ENCODE measurements at regions not wholly inside any gene's neighbourhood (a gene's known extent, or its start where the extent isn't known, plus 50 kb on each side); places are given as distances from the start of the nearest gene placed in this dataset.

- H3K36me3 ChIP-seq (ENCODE audit: control insufficient read depth in 4 of 4, insufficient read depth in 4 of 4, low read length in 4 of 4): no peaks in the 10 kb centered on the region
- no peak overlapping the region for H3K27ac ChIP-seq (ENCODE audit: low read depth in 1 of 2, low read length in 1 of 2)
- H3K27me3 ChIP-seq (ENCODE audit: control insufficient read depth in 3 of 3, insufficient read depth in 3 of 3, low read length in 2 of 3): no peaks in the 10 kb centered on the region
- H3K9ac ChIP-seq (ENCODE audit: insufficient read depth in 1 of 2, low read length in 2 of 2): no peak overlapping the region
- peaks cover 0 to 6% (median 2%) of the 10 kb centered on the region in 5 donors for H3K4me1 ChIP-seq (ENCODE audit: control insufficient read depth in 5 of 5, insufficient read depth in 5 of 5, low read length in 5 of 5)
- no peaks in the 10 kb centered on the region for H3K9me3 ChIP-seq (ENCODE audit: control insufficient read depth in 4 of 4, insufficient read depth in 3 of 4, low read length in 3 of 4)
- DNase-seq (no peak), ATAC-seq (ENCODE audit: insufficient read depth, low FRiP score) (no peak)
- no peak for TF ChIP-seq CTCF (IDR thresholded peaks at IDR 0.05; ENCODE audit: control extremely low read depth, extremely low read depth)
- H3K4me3 ChIP-seq: no peak overlapping the region
- WGBS, 2 donors: 77 to 86% methylated on average over 3 of the region's 3 CpGs
Measured at GRCh38 chr7:54940748-54941147, 78.1 kb upstream of the EGFR start.

- no peaks in the 10 kb centered on the region for H3K9me3 ChIP-seq (ENCODE audit: control insufficient read depth in 4 of 4, insufficient read depth in 3 of 4, low read length in 3 of 4)
- peak; percentile 58 for ATAC-seq (ENCODE audit: insufficient read depth, low FRiP score)
- H3K9ac ChIP-seq (ENCODE audit: insufficient read depth in 1 of 2, low read length in 2 of 2): no peak overlapping the region
- H3K27me3 ChIP-seq (ENCODE audit: control insufficient read depth in 3 of 3, insufficient read depth in 3 of 3, low read length in 2 of 3): no peaks in the 10 kb centered on the region
- H3K4me1 ChIP-seq (ENCODE audit: control insufficient read depth in 5 of 5, insufficient read depth in 5 of 5, low read length in 5 of 5): peaks cover 0 to 6% (median 2%) of the 10 kb centered on the region in 5 donors
- H3K4me3 ChIP-seq: no peak overlapping the region
- DNase-seq: peak in 2 of 3 donors; percentile 72 to 88
- H3K36me3 ChIP-seq (ENCODE audit: control insufficient read depth in 4 of 4, insufficient read depth in 4 of 4, low read length in 4 of 4): no peaks in the 10 kb centered on the region
- H3K27ac ChIP-seq (ENCODE audit: low read depth in 1 of 2, low read length in 1 of 2): peak overlapping the region in 1 of 2 donors; percentile 63
- TF ChIP-seq CTCF (IDR thresholded peaks at IDR 0.05; ENCODE audit: control extremely low read depth, extremely low read depth): no peak
- WGBS, 2 donors: 50 to 76% methylated on average over 3 of the region's 3 CpGs
Measured at GRCh38 chr7:54944179-54944578, 74.6 kb upstream of the EGFR start.

- no peaks in the 10 kb centered on the region for H3K27me3 ChIP-seq (ENCODE audit: control insufficient read depth in 3 of 3, insufficient read depth in 3 of 3, low read length in 2 of 3)
- H3K9me3 ChIP-seq (ENCODE audit: control insufficient read depth in 4 of 4, insufficient read depth in 3 of 4, low read length in 3 of 4): no peaks in the 10 kb centered on the region
- no peak for TF ChIP-seq CTCF (IDR thresholded peaks at IDR 0.05; ENCODE audit: control extremely low read depth, extremely low read depth)
- H3K9ac ChIP-seq (ENCODE audit: insufficient read depth in 1 of 2, low read length in 2 of 2): no peak overlapping the region
- no peak for DNase-seq
- H3K4me3 ChIP-seq: no peak overlapping the region
- H3K36me3 ChIP-seq (ENCODE audit: control insufficient read depth in 4 of 4, insufficient read depth in 4 of 4, low read length in 4 of 4): no peaks in the 10 kb centered on the region
- WGBS, 2 donors: 68% methylated on average over 2 of the region's 2 CpGs
- H3K27ac ChIP-seq (ENCODE audit: low read depth in 1 of 2, low read length in 1 of 2): no peak overlapping the region
- no peak for ATAC-seq (ENCODE audit: insufficient read depth, low FRiP score)
- H3K4me1 ChIP-seq (ENCODE audit: control insufficient read depth in 5 of 5, insufficient read depth in 5 of 5, low read length in 5 of 5): peaks cover 0 to 6% (median 2%) of the 10 kb centered on the region in 5 donors
Measured at GRCh38 chr7:54946271-54946670, 72.5 kb upstream of the EGFR start.

GRCh38 chr7:54946764-54947163, 72.1 kb upstream of the EGFR start:
- peaks cover 0 to 6% (median 2%) of the 10 kb centered on the region in 5 donors for H3K4me1 ChIP-seq (ENCODE audit: control insufficient read depth in 5 of 5, insufficient read depth in 5 of 5, low read length in 5 of 5)
- no peak overlapping the region for H3K9ac ChIP-seq (ENCODE audit: insufficient read depth in 1 of 2, low read length in 2 of 2)
- WGBS, 2 donors: 54 to 67% methylated on average over 3 of the region's 3 CpGs
- no peaks in the 10 kb centered on the region for H3K9me3 ChIP-seq (ENCODE audit: control insufficient read depth in 4 of 4, insufficient read depth in 3 of 4, low read length in 3 of 4)
- ATAC-seq (ENCODE audit: insufficient read depth, low FRiP score) (no peak), DNase-seq (no peak)
- no peaks in the 10 kb centered on the region for H3K27me3 ChIP-seq (ENCODE audit: control insufficient read depth in 3 of 3, insufficient read depth in 3 of 3, low read length in 2 of 3)
- no peak overlapping the region for H3K27ac ChIP-seq (ENCODE audit: low read depth in 1 of 2, low read length in 1 of 2)
- no peak for TF ChIP-seq CTCF (IDR thresholded peaks at IDR 0.05; ENCODE audit: control extremely low read depth, extremely low read depth)
- no peaks in the 10 kb centered on the region for H3K36me3 ChIP-seq (ENCODE audit: control insufficient read depth in 4 of 4, insufficient read depth in 4 of 4, low read length in 4 of 4)
- H3K4me3 ChIP-seq: no peak overlapping the region

Data from lung (tissue), 11 donors.